HG02610 (cell line): ENCODE measurements at regions not wholly inside any gene's neighbourhood (a gene's known extent, or its start where the extent isn't known, plus 50 kb on each side); places are given as distances from the start of the nearest gene placed in this dataset.
"Not testable (repeated sequence)": the region's sequence is repeated elsewhere in the genome, so short reads cannot be mapped to it uniquely, and the experiment has no call there.

Experiments used
- ATAC-seq: cut with Tn5 transposase; IDR thresholded peaks from one replicate; pipeline ENCODE4 v1.9.1; 2021; ENCODE audit warnings: mild to moderate bottlenecking, moderate library complexity; ENCODE audit not compliant: unreplicated experiment

DNA sequence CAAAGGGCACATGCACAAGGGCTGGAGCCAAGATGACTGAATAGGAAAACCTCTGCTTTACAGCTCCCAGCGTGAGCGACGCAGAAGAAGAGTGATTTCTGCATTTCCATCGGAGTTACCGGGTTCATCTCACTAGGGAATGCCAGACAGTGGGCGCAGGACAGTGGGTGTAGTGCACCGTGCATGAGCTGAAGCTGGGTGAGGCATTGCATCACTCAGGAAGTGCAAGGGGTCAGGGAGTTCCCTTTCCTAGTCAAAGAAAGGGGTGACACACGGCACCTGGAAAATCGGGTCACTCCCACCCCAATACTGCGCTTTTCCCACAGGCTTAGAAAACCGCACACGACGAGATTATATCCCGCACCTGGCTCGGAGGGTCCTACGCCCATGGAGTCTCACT lies 64.5 kb upstream of the HTR1E start:
- ATAC-seq: not testable (repeated sequence)

GRCh38 chr6:86871681-86872080 lies 65.6 kb upstream of the HTR1E start:
- ATAC-seq: no peak

DNA sequence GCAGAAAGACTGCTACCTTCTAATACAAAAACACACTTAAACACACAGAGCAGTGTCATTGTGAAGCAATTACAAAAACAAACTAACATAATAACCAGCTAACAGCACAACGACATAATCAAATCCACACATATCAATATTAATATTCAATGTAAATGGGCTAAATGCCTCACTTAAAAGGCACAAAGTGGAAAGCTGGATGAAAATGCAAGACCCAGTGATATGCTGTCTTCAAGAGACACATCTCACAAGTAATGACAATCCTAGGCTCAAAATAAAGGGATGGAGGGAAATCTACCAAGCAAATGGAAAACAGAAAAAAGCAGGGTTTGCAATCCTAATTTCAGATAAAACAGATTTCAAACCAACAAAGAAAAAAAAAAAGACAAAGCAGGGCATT lies 67.8 kb upstream of the HTR1E start:
- ATAC-seq: no peak

DNA sequence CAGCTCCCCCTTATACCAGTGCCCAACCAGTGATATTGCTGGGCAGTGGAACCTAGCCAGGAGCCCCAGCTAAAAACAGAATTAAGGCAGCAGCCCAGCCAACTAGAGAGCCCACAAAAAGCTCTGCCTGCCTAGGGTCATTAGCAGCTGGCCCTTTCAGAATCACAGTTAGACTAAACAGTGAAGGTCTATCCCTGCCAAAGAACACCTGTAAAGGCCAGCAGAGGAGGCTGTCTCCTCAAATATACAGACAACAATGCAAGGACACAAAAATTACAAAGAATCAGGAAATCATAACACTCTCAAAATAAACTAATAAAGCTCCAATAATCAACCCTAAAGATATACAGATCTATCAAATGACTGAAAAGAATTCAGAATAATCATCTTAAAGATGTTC lies 77.8 kb upstream of the HTR1E start:
- ATAC-seq: no peak

- no peak for ATAC-seq
Observed at GRCh38 chr6:86858970-86859369, 78.4 kb upstream of the HTR1E start.

- no peak for ATAC-seq
Observed at GRCh38 chr6:86857783-86858182, 79.5 kb upstream of the HTR1E start.

- ATAC-seq: no peak
Observed at GRCh38 chr6:86856937-86857563, 80.3 kb upstream of the HTR1E start.

DNA sequence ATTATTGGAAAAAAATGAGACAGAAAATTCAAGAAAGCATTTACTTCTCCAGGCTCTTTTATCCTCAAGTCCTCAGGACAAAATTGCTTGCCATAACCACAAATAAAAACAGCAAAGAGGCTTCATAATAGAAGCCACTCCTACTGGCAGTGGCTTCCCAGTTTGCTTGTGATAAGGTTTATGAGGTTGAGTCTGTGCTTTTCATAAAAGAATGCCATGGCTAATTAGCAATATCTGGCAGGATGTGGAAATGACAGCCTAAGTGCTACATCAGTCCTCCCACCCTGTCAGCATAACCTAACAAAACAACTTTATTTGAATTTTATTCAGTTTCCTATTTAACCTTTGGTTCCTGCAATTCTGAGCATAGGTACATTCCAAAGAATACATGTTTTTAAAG lies 80.9 kb upstream of the HTR1E start:
- no peak for ATAC-seq

GRCh38 chr6:86848986-86849385 lies 88.3 kb upstream of the HTR1E start:
- ATAC-seq: no peak

GRCh38 chr6:86832686-86833085 lies 104.6 kb upstream of the HTR1E start:
- no peak for ATAC-seq

DNA sequence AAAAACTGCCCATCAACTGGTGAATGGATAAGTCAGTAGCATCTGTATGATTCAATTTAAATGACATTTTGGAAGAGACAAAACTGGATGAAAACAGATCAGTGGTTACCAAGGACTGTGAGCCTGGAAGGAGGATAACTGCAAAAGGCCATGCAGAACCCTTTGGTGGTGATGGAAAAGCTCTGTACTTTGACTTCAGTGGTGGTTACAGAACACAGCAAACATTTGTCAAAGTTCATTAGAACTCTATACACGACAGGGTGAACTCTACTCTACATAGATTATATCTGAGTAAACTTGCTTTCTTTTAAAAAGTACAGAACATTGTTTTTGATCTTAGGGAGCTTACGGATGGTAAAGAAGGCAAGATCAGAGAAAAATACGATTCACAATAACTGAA lies 111.9 kb upstream of the HTR1E start:
- ATAC-seq: no peak

DNA sequence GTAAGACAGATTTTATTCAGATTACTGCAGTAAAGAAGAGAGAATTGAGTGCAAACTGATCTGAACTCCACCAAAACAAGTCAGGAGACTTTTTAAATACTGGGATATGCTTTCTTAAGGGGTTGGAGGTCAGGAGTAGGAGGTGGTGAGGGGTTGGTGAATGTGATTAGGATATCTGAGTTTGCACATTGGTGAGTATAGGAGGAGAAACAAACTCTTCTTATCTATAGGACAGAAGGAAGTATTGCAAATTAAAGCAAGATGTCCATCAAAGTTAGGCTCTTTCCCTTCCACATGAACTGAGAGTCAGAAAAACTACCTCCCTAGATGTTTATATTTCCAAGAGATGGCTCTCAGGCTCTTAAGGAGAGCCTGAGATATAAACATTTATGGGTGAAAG lies 114.6 kb upstream of the HTR1E start:
- ATAC-seq: no peak

DNA sequence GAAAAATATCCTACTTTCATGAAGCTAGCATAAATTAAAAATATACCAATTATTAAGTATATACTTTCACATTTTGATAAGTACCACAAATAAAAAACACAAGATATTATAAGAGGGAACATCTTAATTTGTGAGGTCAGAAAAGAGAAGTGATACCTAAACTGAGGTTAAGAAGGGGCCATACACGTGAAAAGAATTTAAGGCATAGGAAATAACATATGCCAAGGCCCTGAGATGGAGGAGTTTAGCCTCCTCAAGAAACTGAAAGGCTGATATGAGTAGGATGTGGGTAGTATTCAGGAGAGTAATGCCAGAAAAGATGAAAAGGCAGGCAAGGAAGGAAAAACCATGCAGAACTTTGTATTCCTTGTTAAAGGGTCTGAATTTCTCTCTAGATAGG lies 116.6 kb upstream of the HTR1E start:
- no peak for ATAC-seq

DNA sequence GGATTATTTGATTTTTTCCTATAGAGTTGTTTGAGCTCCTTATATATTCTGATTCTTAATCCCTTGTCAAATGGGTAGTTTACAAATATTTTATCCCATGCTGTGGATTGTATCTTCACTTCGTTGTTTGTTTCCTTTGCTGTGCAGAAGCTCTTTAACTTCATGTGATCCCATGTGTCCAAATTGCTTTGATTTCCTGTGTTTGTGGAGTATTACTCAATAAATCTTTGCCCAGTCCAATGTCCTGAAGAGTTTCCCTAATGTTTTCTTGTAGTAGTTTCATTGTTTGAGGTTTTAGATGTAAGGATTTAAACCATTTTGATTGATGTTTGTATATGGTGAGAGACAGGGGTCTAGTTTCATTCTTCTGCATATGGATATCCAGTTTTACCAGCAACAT lies 143.7 kb upstream of the HTR1E start:
- no peak for ATAC-seq

GRCh38 chr6:86791476-86791875 lies 145.9 kb upstream of the HTR1E start:
- no peak for ATAC-seq

DNA sequence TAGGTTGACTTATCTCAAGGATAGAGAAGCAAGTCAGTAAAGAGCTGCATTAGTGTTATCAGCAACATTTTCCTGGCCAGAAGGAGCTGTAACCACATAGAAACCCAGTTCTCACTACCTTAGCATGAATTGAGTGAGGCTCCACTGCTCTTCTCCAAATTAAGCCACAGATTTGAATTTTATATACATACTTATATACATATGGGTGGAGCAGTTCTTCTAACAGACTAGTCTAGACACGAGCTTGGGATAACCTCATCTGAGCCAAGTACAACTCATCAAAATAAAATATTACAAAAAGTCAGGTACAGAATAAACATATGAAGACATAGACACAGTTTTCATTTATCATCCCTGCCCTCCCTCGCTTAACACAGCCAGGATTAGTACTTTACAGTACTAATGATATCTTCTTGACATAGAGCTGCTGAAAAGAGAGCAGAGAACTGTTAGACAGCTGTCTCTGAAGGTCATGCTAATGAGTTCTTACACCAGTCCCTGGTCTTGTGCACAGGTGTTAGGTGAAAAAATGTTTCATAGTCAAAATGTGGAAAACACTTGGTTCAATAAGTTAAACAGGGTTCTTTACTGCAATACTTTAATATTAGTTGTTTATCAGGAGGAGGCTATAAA lies 147.4 kb upstream of the HTR1E start:
- no peak for ATAC-seq

DNA sequence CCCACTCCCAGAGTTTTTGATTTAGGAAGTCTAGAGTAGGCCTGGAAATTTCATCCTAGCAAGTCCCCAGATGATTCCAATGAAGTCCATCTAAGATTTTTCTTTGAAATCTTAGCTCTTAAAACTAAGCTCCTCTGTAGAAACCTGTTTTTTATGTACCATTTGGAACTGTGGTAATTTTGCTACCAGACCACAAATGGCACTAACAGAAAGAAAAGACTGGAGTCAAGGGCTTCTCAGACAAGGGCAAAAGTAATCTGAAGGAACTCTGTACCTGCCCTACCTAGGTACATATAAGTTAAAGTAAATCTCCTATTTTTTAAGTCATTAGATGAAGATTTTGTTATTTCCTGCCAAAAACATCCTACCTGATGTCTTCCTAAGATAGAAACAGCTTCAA lies 155.0 kb upstream of the HTR1E start:
- no peak for ATAC-seq

DNA sequence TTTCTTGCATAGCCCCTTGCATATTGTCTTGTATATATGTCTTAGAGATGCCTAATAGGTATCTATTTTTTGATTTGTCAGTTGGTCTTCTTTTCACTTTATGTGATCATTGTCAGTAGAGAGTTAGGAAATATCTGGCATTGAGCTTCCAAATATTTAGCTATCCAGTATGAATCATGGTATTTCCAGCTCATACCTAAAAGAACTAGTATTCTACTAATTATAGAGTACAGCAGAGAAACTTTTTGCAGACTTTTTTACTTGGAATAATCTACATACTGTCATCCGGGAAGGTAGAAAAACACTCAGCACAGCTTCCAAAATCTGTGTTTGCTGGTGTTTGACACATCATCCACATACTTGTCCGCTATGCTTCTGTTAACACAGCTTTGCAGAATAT lies 156.4 kb upstream of the HTR1E start:
- ATAC-seq: no peak

DNA sequence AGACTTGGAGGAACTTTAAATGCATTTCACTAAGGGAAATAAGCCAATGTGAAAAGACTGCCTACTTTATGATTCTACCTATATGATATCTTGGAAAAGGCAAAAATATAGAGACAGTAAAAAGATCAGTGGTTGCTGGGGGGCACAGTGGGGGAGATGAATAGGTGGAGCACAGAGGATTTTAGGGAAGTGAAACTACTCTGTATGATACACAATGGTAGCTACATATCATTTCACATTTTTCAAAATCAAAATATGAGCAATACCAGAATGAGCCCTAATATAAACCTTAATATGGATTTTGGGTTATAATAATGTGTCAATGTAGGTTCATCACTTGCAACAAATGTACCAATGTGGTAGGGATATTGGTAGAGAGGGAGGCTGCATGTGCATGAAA lies 161.4 kb upstream of the HTR1E start:
- ATAC-seq: no peak

GRCh38 chr6:86765211-86765610 lies 172.1 kb upstream of the HTR1E start:
- no peak for ATAC-seq

DNA sequence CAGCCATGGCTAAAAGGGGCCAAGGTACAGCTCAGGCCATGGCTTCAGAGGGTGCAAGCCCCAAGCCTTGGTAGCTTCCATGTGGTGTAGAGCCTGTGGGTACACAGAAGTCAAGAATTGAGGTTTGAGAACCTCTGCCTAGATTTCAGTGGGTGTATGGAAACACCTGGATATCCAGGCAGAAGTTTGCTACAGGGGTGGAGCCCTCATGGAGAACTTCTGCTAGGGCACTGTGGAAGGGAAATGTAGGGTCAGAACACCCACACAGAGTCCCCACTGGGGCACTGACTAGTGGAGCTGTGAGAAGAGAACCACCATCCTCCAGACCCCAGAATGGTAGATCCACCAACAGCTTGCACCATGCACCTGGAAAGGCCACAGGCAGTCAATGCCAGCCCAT lies 177.4 kb upstream of the HTR1E start:
- ATAC-seq: not testable (repeated sequence)

GRCh38 chr6:86756640-86757229 lies 180.6 kb upstream of the HTR1E start:
- no peak for ATAC-seq

DNA sequence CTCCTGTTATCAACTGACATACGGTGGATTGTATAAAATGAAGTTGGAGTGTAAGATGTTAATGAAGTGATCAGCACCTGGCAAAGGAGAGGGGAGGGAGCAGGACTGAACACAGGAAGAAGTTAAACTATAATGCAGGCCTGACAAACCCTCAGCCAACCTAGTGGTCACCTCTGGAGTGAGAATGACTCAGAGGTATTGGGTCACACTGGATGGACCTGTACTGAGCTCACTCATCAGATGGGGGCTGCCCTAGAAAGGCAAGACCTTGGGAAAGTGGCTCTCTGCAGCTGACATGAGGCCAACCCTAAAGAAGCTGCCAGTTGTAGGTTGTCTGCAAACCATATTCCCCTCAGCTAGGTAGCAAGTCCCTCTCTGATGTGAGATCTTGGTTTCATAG lies 193.3 kb upstream of the HTR1E start:
- ATAC-seq: no peak
